A549 (cell line): ENCODE measurements at regions not wholly inside any gene's neighbourhood (a gene's known extent, or its start where the extent isn't known, plus 50 kb on each side); places are given as distances from the start of the nearest gene placed in this dataset.
A peak's percentile ranks its signal among the peaks of the same experiment; 100 is the strongest.

Source experiments
- ATAC-seq, 2 experiments: fragments of 200-7000 bp in 1 of 2; fragments of >200 bp in 1 of 2; cut with Nextera tagmentation in 1 of 2; cut with Tn5 transposase in 1 of 2; 3 replicates each; pipeline versions ENCODE4 v1.8.0 to v1.9.1; 2018 to 2020; ENCODE audit warnings: mild to moderate bottlenecking in 1 of 2, moderate library complexity in 1 of 2
- CTCF ChIA-PET: fragments of 300-600 bp; sonication (Branson Sonifier 250); formaldehyde crosslinking; extraction: SDS; loops from one replicate; lab custom pipeline; 2021; ENCODE audit warnings: antibody characterized with exemption, inconsistent platforms; lab: Yijun Ruan, JAX
- POLR2A ChIA-PET: fragments of 350-600 bp; formaldehyde crosslinking; extraction: SDS; loops from one replicate; lab custom pipeline; 2021; ENCODE audit warnings: antibody characterized with exemption, inconsistent platforms; lab: Yijun Ruan, JAX
- DNase-seq, 2 experiments: peaks; one replicate each; pipeline versions ENCODE4 v3.0.0 to v3.0.0-alpha.2; 2011 to 2016; ENCODE audit warnings: low read depth in 1 of 2, low spot score in 1 of 2
- FAIRE-seq: peaks from 2 replicates; lab custom pipeline; 2011; peaks lifted over from hg19 to GRCh38; lab: Jason Lieb, UNC
- H3K27ac ChIP-seq, 2 experiments: fragments of >200 bp; sonication (Bioruptor Twin); formaldehyde crosslinking; 3 replicates each; pipeline ENCODE4 v1.5.1; 2016 to 2017
- H3K4me1 ChIP-seq: fragments of >200 bp; sonication (Bioruptor Twin); formaldehyde crosslinking; 3 replicates; pipeline ENCODE4 v1.6.1; 2016
- H3K4me2 ChIP-seq: fragments of >200 bp; sonication (Bioruptor Twin); formaldehyde crosslinking; 3 replicates; pipeline ENCODE4 v1.6.1; 2016
- H3K4me3 ChIP-seq: fragments of >200 bp; sonication (Bioruptor Twin); formaldehyde crosslinking; 3 replicates; pipeline ENCODE4 v1.5.1; 2016
- H3K9me3 ChIP-seq: fragments of >200 bp; sonication (Bioruptor Twin); formaldehyde crosslinking; 3 replicates; pipeline ENCODE4 v1.6.1; 2016
- CBX2 ChIP-seq: fragments of 200-600 bp; sonication (generic); IDR thresholded peaks from 2 replicates; pipeline ENCODE4 v1.6.1; 2016; ENCODE audit warnings: low read depth, mild to moderate bottlenecking, borderline replicate concordance
- EHMT2 ChIP-seq: fragments of 200-600 bp; sonication (generic); IDR thresholded peaks from 2 replicates; pipeline ENCODE4 v1.6.1; 2016; ENCODE audit warnings: antibody characterized with exemption, low read depth, mild to moderate bottlenecking, moderate library complexity
- EP300 ChIP-seq, 2 experiments: fragments of >200 bp; sonication (Bioruptor Twin); formaldehyde crosslinking; IDR thresholded peaks; 2 replicates in 1 of 2; 3 replicates in 1 of 2; pipeline ENCODE4 v1.6.1; 2016 to 2017
- HDAC2 ChIP-seq: fragments of 200-600 bp; sonication (generic); IDR thresholded peaks from 2 replicates; pipeline ENCODE4 v1.6.1; 2016
- NR3C1 ChIP-seq: fragments of >200 bp; sonication (Bioruptor Twin); formaldehyde crosslinking; IDR thresholded peaks from 3 replicates; pipeline ENCODE4 v1.6.1; 2017
- POLR2AphosphoS2 ChIP-seq: conservative IDR thresholded peaks from 2 replicates; pipeline ENCODE4 v1.6.1; 2012; ENCODE audit warnings: low read length, improper control_type of control experiment, inconsistent platforms
- RARB ChIP-seq: fragments of 250-450 bp; sonication (Bioruptor Pico); IDR thresholded peaks from 2 replicates; pipeline ENCODE4 v1.8.0; 2021; ENCODE audit warnings: mild to moderate bottlenecking, moderate library complexity
- RFX5 ChIP-seq: fragments of 450-650 bp; IDR thresholded peaks from 2 replicates; pipeline ENCODE4 v1.7.1; 2014; ENCODE audit warnings: antibody characterized with exemption, mild to moderate bottlenecking, moderate library complexity
- TP53 ChIP-seq: fragments of 250-450 bp; sonication (Bioruptor Pico); IDR thresholded peaks from 2 replicates; pipeline ENCODE4 v1.5.0; 2021; ENCODE audit warnings: mild to moderate bottlenecking, moderate library complexity
- ZC3H11A ChIP-seq: fragments of 450-650 bp; IDR thresholded peaks from 2 replicates; pipeline ENCODE4 v1.6.1; 2014; ENCODE audit warnings: antibody characterized with exemption, mild to moderate bottlenecking
- WGBS: methylation state at CpG from one replicate; pipeline ENCODE4 v1.1.6; 2017; ENCODE audit errors: missing lambda C conversion rate; 5-methylcytosine and 5-hydroxymethylcytosine counted together
- TF ChIP-seq, protein P1 (sequence below): fragments of >200 bp; sonication (Bioruptor Twin); formaldehyde crosslinking; IDR thresholded peaks from 3 replicates; pipeline ENCODE4 v1.5.1; 2016
- TF ChIP-seq, protein P2 (sequence below): fragments of >200 bp; sonication (Bioruptor Twin); formaldehyde crosslinking; IDR thresholded peaks from 3 replicates; pipeline ENCODE4 v1.6.1; 2016
- TF ChIP-seq, protein P3 (sequence below): fragments of 250-450 bp; sonication (Bioruptor Pico); IDR thresholded peaks from 2 replicates; pipeline ENCODE4 v1.5.0; 2021; ENCODE audit warnings: mild to moderate bottlenecking, moderate library complexity, borderline replicate concordance
- TF ChIP-seq, protein P4 (sequence below): IDR thresholded peaks from 2 replicates; pipeline ENCODE4 v1.6.1; 2012

DNA sequence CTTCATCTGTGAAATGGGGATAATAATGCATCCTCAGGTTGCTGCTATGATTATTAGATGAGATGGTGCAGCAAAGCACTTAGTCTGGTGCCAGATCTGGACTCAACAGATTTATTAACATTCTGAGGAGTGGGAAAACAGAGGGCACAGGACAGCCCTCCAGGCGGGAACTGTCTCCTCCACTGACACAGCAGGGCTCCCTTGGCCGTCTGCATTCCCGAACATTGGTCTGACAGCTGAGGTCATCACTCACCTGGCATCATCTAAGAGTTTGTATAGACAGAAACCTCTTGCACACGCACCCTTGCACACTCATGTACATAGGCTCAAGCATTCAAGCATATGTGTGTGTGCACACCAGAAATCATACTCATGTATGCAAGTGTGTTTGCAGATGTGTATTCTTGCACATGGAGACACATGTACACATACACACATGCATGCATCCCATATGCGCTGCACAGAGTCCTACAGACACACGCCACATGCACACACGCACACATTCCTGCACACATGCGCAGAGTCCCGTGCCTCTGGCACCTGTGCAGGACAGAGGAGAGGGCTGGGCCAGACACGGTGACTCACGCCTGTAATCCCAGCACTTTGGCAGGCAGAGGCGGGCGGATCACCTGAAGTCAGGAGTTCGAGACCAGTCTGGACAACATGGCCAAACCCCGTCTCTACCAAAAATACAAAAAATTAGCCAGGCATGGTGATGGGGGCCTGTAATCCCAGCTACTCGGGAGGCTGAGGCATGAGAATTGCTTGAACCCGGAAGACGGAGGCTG is 173.3 kb upstream of the GLI2 start (continued):
- TF ChIP-seq HDAC2 (no peak), TP53 (CRISPR knock-in tag) (no peak)

DNA sequence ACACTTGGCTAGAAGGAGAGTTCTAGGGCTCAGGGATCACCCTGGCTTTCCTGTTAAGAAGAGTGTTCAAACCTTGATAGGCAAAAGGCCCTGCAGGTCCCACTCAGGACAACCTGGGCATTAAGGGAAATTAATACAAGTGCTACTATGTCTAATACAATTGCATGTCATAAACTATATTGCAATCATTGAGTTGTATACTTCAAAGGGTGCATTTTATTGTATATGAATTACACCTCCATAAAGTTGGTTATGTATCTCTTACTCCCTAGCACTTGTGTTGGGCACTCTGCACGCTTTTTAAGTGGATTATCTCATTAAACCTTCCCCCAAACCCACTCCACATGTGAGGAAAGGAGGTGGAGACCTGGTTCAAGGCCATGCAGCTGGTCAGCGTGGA is 172.1 kb upstream of the GLI2 start:
- Histone ChIP-seq H3K4me2 (no peak overlapping the region), H3K9me3 (no peaks in the 10 kb centered on the region), H3K4me1 (peaks cover 8% of the 10 kb centered on the region; the same call in 2 of the 3 replicates), H3K4me3 (no peak overlapping the region), H3K27ac (no peak overlapping the region)
- TF ChIP-seq, protein P1, sequence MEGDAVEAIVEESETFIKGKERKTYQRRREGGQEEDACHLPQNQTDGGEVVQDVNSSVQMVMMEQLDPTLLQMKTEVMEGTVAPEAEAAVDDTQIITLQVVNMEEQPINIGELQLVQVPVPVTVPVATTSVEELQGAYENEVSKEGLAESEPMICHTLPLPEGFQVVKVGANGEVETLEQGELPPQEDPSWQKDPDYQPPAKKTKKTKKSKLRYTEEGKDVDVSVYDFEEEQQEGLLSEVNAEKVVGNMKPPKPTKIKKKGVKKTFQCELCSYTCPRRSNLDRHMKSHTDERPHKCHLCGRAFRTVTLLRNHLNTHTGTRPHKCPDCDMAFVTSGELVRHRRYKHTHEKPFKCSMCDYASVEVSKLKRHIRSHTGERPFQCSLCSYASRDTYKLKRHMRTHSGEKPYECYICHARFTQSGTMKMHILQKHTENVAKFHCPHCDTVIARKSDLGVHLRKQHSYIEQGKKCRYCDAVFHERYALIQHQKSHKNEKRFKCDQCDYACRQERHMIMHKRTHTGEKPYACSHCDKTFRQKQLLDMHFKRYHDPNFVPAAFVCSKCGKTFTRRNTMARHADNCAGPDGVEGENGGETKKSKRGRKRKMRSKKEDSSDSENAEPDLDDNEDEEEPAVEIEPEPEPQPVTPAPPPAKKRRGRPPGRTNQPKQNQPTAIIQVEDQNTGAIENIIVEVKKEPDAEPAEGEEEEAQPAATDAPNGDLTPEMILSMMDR: no peak
- no peak for TF ChIP-seq EHMT2
- TF ChIP-seq NR3C1: no peak
- no peak for TF ChIP-seq EP300 (IDR thresholded peaks at IDR 0.05)
- TF ChIP-seq POLR2AphosphoS2: no peak
- TF ChIP-seq, protein P2, sequence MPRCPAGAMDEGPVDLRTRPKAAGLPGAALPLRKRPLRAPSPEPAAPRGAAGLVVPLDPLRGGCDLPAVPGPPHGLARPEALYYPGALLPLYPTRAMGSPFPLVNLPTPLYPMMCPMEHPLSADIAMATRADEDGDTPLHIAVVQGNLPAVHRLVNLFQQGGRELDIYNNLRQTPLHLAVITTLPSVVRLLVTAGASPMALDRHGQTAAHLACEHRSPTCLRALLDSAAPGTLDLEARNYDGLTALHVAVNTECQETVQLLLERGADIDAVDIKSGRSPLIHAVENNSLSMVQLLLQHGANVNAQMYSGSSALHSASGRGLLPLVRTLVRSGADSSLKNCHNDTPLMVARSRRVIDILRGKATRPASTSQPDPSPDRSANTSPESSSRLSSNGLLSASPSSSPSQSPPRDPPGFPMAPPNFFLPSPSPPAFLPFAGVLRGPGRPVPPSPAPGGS: no peak
- no peak for TF ChIP-seq RFX5
- TF ChIP-seq, protein P3, sequence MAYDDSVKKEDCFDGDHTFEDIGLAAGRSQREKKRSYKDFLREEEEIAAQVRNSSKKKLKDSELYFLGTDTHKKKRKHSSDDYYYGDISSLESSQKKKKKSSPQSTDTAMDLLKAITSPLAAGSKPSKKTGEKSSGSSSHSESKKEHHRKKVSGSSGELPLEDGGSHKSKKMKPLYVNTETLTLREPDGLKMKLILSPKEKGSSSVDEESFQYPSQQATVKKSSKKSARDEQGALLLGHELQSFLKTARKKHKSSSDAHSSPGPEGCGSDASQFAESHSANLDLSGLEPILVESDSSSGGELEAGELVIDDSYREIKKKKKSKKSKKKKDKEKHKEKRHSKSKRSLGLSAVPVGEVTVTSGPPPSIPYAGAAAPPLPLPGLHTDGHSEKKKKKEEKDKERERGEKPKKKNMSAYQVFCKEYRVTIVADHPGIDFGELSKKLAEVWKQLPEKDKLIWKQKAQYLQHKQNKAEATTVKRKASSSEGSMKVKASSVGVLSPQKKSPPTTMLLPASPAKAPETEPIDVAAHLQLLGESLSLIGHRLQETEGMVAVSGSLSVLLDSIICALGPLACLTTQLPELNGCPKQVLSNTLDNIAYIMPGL: no peak
- no peak for TF ChIP-seq CBX2
- CTCF ChIA-PET: no interaction called here
- DNase-seq: no peak
- no peak for FAIRE-seq
- POLR2A ChIA-PET: no interaction called here
- 66% methylated on average over 2 of the region's 2 CpGs for WGBS
- no peak for ATAC-seq

DNA sequence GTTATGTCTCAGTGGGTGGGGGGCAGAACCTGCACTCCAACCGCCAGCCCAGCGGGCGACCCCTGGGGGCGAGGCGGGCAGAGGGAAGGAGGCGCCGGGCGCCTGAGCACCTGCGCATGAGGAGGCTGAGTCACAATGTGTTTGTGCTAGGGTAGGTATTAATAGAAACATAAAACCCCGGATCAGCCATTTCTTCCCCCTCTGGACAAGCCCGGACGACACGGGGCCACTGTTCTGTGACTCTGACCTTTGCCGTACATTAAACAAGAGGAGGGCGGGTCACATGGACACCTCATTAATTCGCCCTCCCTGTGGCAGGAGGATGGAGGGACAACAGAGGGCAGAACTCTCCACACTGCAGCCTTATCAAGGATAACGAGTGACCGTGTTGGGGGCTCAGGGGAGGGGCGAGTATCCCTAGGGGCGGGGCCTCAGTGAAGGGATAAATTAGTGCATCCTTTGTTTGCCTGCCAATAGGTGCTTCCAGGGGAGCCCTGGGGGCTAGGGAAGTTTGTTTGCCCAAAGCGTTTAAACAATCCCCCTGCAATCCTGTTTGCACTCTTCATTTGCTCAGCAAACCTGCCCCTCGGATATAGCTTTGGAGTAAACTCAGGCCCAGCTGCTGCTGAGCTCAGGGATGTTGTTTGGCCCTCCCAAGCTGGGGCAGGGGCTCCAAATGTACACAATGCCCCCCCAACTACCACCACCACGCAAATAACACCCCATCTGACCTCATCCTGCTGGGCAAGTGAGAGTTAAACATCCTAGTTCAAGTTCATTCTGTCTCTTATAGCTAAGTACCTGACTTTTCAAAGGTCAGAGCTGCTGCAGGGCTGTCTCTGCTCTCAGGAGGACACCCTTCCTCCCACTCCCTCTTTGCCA is 171.2 kb upstream of the GLI2 start:
- ChIA-PET POLR2A (no interaction called here), CTCF (no interaction called here)
- H3K4me2 ChIP-seq: peak overlapping the region; percentile 31; the same call in 2 of the 3 replicates
- 45% methylated on average over 23 of the region's 23 CpGs for WGBS
- H3K4me1 ChIP-seq: peaks cover 8% of the 10 kb centered on the region; the same call in 2 of the 3 replicates
- H3K4me3 ChIP-seq: no peak overlapping the region
- DNase-seq: no peak
- H3K27ac ChIP-seq: no peak overlapping the region
- FAIRE-seq: no peak
- H3K9me3 ChIP-seq: no peaks in the 10 kb centered on the region
- TF ChIP-seq RARB (CRISPR knock-in tag) (no peak), EP300 (IDR thresholded peaks at IDR 0.05) (no peak), ZC3H11A (no peak), RFX5 (no peak)
- TF ChIP-seq, protein P4, sequence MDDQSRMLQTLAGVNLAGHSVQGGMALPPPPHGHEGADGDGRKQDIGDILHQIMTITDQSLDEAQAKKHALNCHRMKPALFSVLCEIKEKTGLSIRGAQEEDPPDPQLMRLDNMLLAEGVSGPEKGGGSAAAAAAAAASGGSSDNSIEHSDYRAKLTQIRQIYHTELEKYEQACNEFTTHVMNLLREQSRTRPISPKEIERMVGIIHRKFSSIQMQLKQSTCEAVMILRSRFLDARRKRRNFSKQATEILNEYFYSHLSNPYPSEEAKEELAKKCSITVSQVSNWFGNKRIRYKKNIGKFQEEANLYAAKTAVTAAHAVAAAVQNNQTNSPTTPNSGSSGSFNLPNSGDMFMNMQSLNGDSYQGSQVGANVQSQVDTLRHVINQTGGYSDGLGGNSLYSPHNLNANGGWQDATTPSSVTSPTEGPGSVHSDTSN: no peak
- TF ChIP-seq, all 56 proteins: peak for 0
- ATAC-seq: peak in 1 of 2 experiments; percentile 26; a peak in 3 of 6 replicates
